ENCODE measurements at regions not wholly inside any gene's neighbourhood (a gene's known extent, or its start where the extent isn't known, plus 50 kb on each side); places are given as distances from the start of the nearest gene placed in this dataset.

GRCh38 chr1:101175466-101175865, 61.4 kb upstream of the S1PR1 start:
- TF ChIP-seq POLR2A (IDR thresholded peaks at IDR 0.05): no peak
- no peak for TF ChIP-seq CTCF (IDR thresholded peaks at IDR 0.05 in 8 of 11, conservative IDR thresholded peaks at IDR 0.05 in 3 of 11)
- no peak for TF ChIP-seq POLR2AphosphoS5 (IDR thresholded peaks at IDR 0.05)
